ENCODE measurements at regions not wholly inside any gene's neighbourhood (a gene's known extent, or its start where the extent isn't known, plus 50 kb on each side); places are given as distances from the start of the nearest gene placed in this dataset.
A peak's percentile ranks its signal among the peaks of the same experiment; 100 is the strongest.
"Not testable (repeated sequence)": the region's sequence is repeated elsewhere in the genome, so short reads cannot be mapped to it uniquely, and the experiment has no call there.

DNA sequence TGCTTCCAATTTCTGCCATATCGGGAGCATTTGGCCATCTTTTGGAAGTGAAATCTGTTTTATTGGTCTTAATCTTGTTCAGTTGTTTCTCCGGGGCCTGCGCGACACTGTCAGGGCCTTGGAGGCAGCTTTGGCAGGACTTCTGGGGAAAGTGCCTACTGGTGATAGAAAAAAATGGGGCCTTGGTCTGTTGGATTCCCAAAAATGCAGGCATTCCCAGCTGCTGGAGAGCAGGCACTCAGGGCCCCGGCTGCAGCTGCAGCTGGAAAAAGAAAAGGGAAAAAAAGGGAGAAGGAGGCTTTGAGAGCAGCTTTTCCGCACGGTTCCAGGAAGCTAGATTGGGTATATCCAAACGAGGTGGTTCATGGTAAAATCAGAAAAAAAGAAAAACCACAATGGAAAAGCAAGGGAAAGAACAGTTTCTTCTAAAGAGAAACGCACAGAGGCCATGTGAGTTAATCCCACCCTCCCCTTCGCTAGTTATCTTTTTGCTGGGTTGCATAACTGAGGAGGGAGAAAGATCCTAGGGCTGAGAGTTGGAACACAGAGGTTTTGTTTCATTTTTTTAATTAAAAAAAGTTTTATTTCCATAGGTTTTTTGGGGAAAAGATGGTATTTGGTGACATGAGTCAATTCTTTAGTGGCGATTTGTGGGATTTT lies 134.7 kb upstream of the RFLNA start:
- DNase-seq (ENCODE audit: low read depth): peak; percentile 56

DNA sequence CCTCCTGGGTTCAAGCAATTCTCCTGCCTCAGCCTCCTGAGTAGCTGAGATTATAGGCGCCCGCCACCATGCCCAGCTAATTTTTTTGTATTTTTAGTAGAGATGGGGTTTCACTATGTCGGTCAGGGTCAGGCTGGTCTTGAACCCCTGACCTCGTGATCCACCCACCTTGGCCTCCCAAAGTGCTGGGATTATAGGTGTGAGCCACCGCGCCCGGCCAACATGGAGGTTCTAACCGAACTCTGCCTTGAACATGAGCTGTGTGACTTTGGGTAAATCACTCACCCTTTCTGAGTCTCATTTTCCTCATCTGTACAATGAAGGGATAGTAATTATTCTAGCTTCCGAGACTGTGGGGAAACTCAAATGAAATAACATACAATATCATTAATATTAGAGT lies 133.5 kb upstream of the RFLNA start:
- DNase-seq (ENCODE audit: low read depth): not testable (repeated sequence)

DNA sequence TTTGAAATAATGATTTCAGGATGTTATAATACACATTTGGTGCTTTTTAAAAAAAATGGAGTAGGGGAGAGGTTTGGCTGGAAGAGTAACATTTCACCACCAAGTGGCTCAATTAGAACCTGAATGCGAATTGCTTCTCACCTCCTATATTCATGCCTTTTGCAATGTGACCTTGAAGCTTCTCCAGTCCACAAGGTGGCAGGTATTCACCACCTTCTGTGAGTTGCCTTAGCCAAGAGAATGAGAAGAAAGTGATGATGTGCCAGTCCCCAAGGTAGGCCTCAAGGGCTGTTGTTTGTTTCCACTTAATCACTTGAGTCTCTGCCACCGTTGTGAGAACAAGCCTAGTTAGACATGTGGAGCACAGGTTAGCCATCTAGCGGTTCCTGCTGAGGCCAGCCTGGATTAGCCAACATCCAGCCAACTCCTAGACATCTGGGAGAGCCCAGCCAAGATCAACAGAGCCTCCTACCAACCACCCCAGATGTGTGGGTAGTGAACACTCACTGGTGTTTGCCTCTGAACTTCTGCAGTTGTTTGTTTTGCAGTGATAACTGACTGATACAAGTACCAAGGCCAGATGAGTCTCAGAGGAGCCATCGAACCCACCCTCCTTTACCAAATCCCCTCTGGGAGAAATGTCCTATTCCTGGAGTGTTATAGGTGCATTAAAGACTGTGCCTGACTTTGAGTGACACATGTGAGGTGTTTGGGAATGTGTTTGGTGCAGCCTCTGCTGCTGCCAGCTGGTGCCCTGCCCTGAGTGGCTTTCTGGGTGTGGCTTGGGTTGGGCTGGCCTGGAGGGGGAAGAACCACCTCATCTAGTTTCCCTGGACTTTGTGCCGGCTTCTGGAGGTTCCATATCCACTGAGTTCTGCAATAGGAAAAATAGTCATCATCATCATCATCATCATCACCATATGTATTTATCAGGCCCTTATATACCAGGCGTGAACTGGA lies 132.5 kb upstream of the RFLNA start:
- peak; percentile 26 for DNase-seq (ENCODE audit: low read depth)

DNA sequence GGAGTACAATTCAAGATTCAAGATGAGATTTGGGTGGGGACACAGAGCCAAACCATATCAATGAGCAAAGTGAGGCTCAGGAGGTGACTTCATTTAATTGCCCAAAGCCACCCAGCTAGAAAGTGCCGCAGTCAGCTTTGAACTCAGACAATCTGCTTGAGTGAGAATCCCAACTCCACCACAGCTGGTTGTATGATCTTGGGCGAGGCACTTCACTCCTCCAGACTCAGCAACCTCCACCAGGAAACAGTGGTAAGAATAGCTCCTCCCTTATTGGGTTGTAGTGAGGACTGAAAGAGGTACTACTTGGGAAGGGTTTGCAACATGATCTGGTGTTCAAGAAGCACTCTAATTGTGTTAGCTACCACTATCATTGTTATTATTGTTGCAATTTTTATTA lies 129.2 kb upstream of the RFLNA start:
- no peak for DNase-seq (ENCODE audit: low read depth)

DNA sequence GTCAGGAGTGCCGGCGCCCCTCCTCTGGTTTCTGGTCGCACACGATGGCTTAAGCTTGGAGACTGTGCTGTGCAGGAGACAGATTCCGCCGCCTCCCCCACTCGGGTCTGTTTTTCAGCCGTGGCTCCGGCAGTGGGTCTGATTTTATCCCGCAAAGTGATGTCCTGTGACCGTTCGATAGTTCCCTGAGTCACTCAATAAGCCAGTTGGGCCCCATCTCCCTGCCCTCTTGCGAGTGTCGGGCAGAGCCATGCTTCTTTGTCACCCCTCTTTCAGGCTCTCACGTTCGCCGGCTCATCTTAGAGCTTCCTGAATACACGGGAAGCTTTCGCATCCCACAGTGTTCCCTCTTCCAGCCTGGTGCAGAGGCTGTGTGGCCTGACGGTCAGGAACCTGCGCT lies 127.8 kb upstream of the RFLNA start:
- DNase-seq (ENCODE audit: low read depth): no peak

DNA sequence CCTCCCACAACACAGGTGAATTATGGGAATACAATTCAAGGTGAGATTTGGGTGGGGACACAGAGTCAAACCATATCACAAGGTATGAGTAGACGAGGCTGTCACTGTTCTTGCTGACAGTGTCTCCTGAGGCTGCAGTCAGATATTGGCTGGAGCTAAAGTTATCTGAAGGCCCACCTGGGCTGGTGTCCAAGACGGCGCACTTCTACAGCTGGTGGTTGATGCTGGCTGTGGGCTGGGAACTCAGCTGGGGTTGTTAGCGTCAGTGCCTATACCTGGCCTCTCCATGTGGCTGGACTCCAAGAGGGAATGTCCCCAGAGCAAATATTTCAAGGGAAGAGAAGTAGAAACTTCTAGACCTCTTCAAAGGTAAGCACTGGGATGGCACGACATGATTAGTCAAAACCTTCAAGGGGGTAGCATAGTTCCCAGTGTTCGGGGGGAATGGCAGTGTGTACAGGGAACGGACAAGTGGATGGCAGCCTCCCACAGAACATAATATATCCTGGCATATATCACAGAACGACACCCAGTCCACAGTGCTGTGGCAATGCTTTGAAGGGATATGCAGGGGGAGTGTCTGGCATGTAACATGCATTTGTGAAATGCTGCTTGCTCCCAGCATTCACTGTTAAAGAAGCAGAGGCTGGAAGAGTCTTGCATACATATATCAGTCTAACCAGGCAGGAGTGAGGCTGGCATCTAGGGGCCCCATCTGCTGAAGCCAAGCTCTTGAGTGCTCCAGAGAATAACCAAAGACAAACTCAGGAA lies 126.7 kb upstream of the RFLNA start:
- DNase-seq (ENCODE audit: low read depth): no peak

DNA sequence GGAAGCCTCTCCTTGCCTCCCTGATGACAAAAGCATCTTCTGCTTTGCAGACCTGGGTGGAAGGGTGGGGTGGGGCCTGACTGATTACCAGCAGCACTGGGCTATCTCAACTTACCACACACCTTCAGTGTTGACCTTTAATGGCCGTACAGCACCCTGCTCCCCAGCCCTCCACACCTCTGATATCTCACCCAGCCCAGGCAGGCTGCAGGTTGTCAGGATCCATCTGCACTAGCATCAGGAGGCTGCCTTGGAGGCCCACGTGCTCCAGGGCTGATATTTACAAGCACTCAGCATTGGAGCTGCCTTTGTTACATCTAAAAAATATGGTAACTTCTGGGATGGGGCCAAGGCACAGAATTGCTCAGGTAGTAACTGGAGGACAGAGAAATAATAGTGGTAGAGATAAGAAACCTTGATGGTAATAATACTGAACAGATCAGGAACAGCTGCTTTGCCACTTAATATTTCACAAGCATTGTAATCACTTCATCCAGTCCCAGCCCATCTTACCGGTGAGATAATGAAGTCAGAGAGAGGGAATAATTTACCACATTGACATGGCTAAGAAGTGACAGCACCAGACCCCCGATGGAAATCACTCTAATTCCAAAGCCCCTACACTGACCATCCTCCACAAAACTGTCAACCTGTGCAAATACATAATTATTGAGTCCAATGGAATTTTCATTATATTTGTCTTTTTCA lies 125.2 kb upstream of the RFLNA start:
- no peak for DNase-seq (ENCODE audit: low read depth)

DNA sequence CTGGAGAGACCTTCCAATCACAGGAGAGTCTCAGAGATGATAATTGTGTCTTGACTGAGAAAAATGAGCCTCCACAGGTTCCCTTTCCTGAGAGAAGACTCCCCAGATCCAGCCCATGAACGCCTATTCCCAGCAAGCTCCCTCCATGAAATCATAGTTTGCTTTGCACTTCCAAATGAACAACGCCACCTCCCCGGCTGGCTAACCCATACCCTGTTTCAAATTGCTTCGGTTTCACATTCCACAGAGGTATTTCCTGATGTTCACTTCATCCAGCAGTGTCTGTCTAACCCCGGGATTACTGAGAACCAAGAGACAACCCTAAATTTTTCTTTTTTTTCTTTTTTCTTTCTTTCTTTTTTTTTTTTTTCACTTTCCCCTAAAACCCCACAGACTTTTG lies 124.1 kb upstream of the RFLNA start:
- no peak for DNase-seq (ENCODE audit: low read depth)

DNA sequence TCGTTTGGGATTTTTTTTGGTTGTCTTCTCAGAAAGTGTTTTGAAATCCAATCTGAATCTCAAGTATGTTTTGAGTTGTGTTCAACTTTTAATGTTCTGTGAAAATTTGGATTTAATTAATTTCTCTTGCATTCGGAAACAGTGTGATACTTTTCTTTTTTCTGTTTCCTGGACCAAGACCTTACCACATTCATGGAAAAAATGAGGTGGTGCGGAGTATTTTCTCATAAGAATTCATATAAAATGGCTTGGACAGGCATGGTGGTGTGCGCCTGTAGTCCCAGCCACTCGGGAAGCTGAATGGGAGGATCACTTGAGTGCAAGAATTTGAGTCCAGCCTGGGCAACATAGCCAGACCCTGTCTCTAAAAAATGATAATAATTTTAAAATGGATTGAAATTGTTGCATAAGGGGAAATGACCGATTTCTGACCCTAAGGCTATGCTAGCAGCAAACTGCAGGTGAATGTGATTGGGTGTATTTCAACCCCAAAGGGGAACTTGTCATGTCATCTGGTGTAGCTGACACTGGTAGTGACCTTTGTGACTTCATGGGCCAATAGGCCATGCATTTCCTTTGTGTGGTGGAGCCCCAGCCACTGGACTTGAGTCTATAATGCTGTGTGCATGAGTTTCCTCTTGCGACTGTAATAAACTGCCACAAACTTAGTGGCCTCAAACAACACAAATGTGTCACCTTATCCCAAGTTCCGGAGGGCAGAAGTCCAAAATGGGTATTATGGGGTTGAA lies 123.5 kb upstream of the RFLNA start:
- DNase-seq (ENCODE audit: low read depth): no peak

DNA sequence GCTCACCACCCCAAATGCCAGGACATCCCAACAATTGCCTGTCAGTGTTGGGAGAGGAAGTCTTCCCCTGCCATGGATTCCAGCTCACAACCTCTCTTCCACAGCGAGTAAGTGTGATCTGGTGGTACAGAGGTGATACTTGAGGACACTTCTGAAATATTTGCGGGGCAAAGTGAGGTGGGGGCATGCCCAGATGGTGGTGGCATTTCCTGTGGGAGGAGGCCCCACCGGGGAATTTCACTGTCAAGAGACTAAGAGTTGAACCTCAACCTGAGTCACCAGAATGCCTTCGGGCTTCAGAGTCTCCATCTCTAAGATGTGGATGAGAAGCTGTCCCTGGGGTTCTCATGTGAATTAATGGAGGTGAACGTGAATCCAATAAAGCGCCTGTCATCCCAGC lies 122.3 kb upstream of the RFLNA start:
- no peak for DNase-seq (ENCODE audit: low read depth)

DNA sequence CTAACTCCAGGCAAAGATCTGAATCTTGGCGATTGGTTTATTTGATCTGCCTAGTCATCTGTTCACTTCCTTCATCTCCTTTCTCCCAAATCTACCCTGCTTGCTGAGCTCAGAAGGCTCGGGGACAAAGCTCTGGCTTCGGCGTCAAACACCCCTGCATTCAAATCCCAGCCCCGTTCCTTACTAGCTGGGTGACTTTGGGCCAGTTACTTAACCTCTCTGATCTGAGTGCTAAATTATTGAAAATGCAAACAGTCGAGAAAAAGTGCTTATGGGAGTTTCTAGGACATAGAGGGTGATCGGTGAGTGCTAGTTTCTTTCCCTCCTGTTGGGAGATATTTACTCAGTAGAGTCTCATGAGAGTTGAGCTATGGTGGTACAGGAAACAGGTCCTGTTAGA lies 121.2 kb upstream of the RFLNA start:
- no peak for DNase-seq (ENCODE audit: low read depth)

DNA sequence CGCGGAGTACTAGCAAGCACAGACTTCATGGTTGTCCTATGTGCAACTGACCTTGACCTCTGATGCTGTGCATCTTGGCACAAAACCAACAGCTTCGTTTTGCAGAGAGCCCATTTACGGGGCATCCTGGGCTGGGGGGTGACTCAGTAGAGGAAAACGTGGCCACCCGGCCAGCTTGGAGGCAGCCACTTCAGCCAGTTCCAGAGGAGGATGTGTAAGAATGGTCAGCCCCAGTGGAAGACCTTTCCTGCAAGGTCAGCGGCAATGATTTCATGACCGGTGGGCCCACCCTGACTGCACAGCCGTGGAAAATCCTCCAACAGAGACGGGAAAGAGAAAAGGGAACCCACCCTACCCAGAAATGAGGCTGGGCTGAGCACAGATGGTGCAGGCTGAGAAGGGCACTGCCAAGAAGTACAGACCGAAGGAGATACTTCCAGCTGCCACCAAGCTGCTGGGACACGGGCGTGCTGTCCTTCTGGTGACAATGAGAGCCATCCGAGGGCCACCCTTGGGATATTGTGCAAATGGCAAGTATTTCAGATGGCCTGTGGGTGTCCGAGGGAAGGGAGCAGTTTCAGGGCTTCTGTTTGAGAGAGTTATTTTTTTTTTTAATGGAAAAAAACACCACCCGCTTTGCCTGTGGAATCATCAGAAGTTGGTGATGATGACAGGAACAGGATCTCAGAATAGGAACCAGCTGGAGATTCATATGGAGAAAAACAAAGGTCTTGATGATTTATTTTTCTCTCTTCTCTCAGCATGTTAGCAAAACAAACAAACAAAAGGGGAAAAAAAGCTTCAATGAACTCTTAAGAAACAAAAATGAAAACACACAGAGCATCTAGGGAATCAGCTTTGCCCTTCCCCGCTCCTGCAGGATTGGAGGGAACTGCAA lies 120.2 kb upstream of the RFLNA start:
- no peak for DNase-seq (ENCODE audit: low read depth)

DNA sequence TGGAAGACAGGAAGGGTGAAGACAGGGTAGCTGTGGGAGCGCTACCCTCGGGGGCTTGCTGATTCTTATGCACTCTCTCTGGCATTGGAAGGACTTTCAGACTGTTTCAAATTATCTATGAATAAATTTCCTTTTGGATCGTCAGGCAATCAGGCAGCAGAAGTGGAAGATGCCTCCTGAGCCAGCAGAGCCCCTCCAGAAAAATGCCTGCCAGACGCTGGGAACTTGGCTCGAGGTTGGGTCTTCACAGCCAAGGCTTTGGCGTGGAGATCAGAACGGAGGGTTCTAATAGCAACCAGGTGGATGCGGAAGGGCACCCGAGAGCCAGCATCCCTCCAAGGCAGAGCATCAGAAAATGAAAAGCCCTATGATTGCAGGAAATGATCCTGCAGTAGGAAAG lies 119.2 kb upstream of the RFLNA start:
- no peak for DNase-seq (ENCODE audit: low read depth)

DNA sequence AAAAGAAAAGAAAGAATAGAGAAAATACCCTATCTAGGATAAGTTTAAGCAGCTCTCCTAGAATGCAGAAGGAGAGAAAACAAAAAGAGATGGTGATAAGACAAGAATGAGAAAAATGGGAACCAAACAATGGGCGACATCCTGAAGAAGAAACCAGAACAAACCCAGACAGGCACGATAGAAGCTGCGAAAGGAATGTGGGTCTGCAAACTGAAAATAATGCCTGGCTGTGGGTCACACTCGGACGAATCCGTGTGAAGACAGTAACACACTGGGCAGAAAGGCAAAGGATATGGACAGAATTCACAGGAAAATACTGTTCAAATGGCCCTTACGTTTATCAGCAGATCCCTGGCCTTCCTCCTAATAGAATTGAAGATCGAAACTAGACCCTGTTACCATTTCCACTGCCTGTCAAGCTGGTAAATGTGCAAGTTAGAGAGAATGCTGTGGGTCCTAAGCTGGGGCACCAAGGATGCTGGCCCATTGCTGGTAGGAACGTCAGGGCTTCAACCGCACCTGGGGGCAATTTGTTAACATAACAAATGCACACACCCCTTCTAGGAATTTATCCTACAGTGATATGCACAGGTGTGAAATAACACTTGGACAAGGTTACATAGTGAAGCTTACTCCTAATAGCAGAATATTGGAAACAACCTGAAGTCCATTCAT lies 117.5 kb upstream of the RFLNA start:
- DNase-seq (ENCODE audit: low read depth): no peak

DNA sequence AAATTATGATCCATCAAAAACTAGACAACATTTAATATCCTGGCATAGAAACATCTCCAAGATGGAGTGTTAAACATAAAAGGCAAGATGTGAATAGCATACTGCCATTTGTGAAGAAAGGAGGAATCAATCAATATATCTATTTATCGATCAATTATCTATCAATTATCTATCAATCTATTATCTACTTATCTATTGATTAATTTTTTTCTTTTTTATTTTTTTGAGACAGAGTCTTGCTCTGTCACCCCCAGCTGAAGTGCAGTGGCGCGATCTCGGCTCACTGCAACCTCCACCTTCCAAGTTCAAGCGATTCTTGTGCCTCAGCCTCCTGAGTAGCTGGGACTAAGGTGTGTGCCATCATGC lies 117.0 kb upstream of the RFLNA start:
- DNase-seq (ENCODE audit: low read depth): no peak

DNA sequence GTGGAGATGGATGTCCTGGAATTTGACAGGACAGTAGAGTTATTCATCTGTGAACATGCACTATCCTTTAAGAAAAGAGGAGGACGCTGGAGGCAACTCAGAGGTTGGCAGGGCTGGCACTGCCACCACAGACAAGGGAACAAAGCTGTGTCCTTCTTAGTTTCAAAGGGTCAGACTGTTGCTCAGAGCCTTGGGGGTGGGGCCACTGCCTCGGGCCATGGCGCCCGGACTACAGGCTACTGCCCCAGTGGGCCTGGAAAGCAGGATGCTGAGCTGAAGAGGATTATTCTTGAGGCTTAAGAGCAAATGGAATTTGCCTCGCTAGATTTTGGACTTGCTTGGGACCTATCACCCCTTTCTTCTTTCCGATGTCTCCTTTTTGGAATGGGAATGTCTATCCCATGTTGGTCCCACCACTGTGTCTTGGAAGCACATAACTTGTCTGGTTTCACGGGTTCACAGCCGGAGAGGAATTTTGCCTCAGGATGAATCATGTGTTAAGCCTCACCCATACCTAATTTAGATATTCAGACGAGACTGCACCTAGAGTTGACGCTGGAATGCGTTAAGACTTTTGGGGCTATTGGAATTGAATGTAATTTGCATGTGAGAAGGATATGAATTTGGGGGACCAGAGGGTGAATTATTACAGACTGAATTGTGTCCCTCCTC lies 114.8 kb upstream of the RFLNA start:
- no peak for DNase-seq (ENCODE audit: low read depth)

DNA sequence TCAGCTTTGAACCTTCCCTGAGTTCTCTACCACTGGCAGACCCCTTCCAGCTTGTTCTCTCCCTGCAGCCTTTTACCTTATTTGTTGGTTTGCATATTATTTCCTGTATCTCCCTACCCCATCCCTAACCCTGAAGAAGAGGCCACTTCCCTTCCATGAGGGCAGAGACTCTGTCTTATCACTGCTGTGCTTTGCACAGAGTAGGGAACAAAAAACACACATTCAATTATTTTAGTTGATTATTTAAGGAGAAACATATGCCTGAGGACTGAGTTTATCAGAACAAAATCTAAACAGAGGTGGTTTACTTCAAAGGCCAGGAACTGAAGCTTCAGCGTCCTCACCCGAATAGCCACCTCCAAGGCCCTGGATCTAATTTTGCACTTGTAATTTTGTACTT lies 111.7 kb upstream of the RFLNA start:
- DNase-seq (ENCODE audit: low read depth): no peak

DNA sequence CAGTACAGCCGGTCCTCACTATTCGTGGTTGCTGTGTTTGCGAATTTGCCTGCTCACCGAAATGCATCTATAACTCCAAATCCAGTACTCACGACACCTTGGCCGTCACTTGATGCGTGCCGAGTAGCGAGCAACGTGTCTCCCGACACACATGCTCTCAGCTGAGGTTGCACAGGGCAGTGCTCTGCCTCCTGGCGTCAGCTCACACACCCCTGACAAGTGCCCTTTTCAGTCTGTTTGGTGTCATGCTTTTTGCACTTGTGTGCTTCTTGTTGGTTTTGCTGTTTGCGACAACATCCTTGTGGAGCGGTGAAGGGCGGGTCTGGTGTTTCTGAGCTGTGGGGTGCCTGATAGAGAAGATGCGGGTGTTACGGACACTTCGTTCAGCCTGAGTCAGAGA lies 110.4 kb upstream of the RFLNA start:
- no peak for DNase-seq (ENCODE audit: low read depth)

All from myocyte (in vitro differentiated cells).